ENCODE measurements at regions not wholly inside any gene's neighbourhood (a gene's known extent, or its start where the extent isn't known, plus 50 kb on each side); places are given as distances from the start of the nearest gene placed in this dataset.

DNA sequence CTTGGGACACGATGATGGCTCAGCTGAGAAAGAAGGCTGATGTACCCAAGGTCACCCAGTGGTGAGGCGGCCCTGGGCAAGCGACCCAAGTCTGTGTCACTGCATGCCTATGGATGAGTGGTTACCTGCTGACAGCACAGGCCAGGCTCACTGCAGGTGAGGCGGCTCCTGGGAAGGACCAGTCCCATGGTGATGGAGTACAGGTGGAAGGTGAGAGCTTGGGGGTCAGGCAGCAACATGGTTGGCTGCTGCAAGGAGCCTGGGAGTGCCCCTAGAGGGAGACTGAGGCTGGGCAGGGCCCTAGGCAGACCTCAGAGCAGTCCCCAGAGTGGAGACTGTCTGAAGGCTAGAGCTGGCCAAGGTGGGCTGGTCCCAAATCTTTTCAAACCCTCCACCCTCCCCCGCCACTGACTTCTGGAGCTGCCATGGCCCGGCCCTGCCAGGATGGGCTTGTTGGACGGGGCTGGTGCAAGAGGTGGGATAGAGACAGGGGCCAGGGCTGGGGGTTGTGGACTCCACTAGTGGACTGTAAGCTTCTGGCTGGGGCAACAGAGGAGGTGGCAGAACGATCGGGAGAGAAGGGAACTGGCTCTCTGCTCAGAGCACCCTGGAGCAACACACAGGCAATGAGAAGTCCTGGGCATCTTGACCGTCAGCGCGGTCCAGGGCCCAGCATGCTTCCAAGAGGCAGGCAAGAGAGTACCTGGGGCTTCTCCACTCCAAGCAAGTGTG lies 72.5 kb upstream of the SLC6A11 start:
- DNase-seq, result no peak

DNA sequence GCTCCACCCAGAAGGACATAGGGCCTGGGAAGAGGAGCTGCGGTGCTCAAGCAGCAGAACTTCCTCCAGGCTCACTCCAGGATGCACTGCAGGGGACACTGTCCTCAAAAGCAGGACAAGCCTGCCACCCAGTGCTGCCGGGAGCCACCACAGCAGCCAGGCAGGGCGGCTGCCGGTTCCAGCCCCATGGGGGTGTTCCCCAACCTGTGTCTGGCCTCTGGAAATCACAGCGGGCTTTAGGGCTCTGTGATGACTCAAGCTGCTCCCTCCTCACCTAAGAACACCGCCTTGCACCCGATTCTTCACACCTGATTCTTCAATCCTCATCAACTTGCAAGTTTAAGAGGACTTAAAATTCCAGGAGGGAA lies 71.9 kb upstream of the SLC6A11 start:
- DNase-seq, result no peak

DNA sequence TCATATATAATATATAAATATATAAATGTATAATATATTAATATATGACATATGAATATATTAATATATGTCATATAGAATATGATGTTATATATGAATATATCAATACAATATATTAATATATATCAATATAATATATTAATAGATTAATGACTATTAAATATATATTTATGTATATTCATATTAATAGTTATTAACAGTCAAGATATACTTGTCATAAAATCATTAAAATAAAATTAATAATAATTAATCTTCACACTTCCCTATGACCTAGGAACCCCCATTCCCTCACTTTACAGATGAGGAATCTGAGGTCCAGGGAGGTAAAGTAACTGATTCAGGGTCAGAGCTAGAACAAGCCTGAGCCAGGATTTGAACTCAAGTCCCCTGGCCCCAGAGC lies 70.6 kb upstream of the SLC6A11 start:
- no peak for DNase-seq

DNA sequence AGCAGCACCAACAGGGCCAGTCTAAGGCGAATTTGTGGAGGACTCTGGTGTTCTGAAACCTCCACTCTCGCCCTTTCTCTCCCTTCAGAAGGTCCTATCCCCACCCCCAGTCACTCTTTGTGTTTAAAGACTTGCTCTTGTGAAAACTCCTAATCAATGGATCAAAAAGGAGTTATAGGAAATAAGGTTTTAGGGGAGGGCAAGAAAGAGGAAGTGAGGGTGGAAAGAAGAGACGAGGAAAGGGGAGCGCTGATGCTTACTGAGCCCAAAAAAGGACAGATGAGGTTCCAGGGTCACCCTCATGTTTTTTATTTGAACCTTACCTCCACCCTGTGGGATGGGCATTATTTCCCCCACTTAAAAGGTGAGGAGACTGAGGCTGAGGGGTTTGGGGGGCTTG lies 70.0 kb upstream of the SLC6A11 start:
- no peak for DNase-seq

DNA sequence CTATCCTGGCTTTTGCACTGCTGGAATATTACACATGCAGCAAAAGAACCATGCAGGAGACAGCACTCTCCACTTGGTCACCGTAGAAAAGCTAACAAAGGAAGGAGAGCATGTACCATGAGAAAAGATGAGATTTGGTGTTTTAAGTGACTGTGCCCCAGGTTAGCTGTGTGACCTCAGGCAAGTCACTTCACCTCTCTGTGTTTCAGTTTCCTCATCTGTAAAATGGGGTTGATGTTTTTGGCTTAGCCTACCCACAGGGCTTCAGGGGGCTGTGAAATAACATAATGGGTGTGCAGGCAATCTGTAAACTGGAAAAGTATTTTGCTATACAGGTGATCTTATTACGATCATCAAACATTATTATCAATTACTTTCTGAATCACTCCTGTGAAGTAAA lies 69.3 kb upstream of the SLC6A11 start:
- DNase-seq, result no peak

DNA sequence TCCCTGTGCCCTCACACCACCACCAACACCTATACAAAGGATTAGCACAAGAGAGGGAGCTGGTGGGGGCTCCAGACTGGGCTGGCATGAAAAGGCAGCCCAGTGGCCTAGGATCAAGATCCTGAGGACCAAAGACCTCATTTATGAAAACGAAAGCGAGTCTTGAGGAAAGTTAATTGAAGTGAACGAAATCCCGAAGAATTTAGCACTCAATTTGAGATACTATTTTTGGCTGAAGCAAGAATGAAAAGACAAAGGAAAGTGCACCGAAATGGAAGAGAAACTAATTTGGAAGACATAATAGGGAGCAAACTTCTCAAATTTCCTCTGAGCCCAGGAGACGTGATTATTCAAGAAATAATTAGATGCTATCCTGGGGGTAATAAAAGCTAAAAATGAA lies 68.7 kb upstream of the SLC6A11 start:
- no peak for DNase-seq

DNA sequence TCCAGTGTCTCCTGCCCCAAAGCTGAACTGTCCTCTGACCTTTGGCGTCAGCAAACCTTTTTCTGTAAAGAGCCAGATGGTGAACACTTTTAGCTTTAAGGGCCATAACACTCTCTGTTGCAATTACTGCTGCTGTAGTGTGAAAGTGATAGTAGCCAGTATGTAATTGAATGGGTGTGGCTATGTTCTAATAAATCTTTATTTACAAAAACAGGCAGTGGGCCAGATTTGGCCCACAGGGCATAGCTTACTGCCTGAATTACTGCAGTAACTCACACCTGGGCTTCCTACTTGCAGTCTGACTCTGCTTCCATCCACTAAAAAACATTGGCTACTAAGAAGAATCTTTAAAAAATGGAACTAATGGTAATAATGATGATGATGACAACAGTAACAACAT lies 68.0 kb upstream of the SLC6A11 start:
- DNase-seq, result no peak

DNA sequence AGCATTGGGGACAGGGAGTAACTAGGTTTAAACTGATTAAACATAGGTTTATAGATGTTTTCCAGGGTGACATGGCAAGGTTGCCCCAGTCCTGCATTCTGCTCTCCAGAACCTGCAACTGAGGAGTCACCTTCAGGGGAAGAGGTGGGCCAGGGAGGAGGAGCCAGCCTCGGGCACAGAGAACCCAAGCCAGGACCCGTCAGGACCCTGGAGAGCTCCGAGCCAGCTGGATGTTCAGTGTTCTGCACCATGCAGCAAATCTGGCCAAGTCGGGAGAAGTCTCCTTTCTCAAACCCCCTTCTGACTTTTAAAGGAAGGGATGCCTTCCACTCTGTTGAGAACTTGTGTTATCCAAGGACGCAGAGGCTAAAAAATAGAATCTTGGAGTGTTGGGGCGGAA lies 62.1 kb upstream of the SLC6A11 start:
- peak; percentile 4 for DNase-seq

DNA sequence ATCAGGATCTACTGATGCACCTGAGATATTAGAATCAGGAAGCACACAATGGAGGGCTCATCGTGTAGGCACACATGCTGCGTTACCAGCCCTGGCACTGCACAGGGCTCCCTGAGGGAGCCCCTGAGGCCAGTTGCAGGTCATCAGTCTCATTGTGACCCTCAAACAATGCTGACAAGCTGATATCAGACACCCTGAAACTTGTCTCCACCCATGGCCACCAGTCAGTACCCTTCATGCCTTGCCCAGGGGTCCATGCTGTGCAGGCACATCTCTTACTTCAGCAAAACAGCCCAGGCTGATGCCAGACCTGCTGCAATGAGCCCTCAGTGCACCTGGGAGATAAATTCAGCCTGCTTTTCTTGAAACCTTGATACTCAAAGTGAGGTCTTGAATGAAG lies 59.5 kb upstream of the SLC6A11 start:
- no peak for DNase-seq

DNA sequence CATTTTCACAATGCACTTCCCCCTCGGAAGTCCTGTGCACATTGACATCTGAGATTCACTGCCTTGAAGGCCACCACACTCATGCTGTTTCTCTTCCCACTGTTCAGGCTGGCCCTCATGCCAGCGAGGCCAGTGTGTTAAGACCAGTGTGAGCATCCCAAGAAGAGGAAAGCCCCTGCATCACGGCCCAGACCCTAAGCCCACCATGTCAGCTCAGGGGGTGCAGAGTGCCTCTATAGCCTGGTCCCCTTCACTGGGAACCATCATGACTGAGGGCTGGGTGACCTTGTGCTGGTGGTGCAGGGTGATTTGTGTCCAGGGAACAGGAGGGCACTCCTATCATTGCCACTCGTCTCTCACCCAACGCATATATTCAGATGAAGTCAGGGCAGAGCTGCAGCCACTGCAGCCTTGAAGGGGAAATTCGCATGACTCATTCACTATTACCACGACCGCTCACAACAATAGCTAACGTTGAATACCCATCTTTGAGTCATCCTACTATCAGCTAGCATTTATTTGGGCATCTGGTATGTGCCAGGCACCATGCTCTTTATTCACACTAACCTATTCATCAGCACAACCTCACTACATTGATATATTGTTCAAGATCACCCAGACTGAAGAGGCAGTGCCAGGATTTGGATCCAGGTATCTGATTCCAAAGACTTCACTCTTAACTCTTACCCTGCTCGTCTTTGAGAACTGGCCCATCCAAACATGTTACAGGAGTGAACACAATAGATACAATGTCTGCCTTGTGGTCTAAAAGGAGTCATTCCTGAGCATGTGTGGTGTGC lies 58.8 kb upstream of the SLC6A11 start:
- DNase-seq, result no peak

DNA sequence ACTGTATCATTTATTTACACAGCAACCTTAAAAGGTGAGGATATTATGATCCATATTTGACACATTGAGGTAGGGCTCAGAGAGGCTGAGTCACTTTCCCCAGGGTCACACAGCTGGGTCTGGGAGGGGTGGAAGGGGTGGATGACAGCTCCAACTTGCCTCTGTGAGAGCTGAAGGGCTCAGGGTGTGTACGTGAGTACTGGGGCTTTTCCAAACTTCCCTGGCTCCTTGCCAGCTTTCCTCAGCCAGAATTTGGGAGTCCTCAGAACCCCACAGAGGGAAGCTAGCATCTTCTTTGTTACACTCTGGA lies 58.3 kb upstream of the SLC6A11 start:
- no peak for DNase-seq

DNA sequence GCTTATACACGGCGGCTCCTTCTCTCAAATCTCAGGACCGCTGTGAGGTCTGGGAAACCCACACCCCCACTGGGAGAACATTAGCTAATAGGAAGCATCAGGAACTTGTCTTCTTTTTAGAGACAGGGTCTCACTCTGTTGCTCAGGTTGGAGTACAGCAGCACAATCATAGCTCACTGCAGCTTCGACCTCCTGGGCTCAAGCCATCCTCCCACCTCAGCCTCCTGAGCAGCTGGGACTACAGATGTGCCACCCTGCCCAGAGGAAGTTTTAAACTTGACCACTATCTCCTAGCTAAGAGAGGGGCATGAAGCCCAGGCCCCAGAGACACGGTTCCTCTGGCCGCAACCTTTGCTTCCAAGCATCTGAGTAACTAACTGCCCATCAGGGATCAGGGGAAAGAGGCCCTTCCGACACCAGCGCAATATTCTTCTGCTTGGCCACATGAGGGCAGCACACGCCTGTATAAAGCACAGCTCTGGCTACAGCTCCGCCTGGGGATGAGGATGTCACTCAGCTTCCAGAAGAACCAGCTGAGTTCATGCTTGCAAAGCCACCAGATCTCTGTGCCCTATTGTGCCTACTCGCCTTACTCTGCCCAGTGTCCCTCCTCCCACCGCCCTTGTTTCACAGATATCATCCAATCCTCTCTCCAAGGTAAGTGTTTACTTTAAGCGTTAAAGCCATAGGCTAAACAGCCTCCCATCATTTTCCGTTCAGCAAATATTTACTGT lies 57.6 kb upstream of the SLC6A11 start:
- peak; percentile 47 for DNase-seq

DNA sequence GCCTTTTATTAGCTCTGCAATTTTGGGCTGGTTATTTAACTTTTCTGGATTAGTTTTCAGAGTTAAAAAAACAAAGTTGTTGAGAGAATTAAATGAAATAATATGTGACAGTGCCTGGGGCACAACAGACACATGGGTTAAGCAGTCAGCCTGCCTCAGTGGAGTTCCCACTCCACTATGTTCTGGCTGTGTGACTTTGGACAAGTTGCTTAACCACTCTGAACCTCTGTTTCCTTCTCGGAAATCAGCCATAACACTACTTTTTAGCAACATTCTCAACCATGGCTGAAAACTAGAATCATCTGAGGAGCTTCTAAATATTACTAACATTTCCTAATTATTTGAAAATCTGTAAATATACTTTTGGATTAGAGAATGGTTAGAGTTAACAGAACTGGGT lies 56.5 kb upstream of the SLC6A11 start:
- no peak for DNase-seq

DNA sequence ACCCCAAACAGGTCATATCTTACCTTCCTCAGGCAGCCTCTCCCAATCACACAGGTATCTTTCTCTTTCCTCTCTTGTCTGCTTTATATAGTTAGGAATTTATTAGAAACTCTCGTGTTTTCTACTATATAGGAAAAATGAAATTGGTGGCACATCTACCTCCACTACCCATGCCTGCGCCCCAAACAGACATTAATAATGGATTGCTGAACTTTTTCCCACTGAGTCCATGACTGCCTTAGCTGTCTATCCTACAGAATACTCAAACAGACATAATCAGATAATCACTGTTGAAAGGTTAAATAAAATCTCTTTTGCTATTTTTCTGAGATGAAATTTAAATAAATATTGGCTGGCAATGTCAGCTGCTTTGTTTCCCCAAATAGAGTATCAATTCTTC lies 55.8 kb upstream of the SLC6A11 start:
- DNase-seq, result no peak

DNA sequence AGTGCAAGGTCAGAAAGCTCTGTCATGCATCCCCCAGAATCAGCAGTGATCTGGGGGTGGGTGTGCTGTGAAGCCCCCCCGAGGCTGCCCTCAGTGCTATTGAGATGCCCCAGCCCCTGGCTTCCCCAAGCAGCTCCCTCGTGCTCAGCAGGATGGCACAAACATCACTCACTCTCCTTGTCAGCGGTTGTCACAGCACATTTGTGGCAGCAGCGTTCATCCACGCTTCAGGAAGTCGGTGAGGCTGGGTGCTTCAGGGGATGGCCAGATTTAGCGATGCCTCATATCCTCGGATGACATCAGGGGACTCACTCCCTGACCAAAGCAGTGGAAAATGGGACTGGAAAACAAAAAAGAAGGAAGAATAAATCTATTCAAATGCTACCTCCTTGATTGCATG lies 54.4 kb upstream of the SLC6A11 start:
- no peak for DNase-seq

DNA sequence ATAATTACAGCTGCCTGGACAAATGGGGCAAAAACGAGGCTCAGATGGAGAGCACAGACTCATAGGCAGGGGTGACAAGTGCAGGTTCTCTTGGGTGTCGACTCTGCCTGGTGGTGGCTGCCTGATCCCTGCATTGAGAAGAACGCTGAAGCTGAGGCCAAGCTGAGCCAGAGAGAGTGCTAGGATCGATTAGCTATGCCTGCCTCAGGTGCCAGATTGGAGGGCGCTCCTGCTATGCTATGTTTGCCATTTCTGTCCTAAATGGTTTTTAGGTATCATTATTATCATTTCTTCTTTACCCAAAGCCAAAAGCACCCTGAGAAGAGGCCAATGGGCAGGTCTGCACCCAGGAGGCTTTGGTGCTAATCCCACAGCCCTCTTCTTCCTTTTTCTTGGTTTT lies 53.9 kb upstream of the SLC6A11 start:
- DNase-seq, result no peak

DNA sequence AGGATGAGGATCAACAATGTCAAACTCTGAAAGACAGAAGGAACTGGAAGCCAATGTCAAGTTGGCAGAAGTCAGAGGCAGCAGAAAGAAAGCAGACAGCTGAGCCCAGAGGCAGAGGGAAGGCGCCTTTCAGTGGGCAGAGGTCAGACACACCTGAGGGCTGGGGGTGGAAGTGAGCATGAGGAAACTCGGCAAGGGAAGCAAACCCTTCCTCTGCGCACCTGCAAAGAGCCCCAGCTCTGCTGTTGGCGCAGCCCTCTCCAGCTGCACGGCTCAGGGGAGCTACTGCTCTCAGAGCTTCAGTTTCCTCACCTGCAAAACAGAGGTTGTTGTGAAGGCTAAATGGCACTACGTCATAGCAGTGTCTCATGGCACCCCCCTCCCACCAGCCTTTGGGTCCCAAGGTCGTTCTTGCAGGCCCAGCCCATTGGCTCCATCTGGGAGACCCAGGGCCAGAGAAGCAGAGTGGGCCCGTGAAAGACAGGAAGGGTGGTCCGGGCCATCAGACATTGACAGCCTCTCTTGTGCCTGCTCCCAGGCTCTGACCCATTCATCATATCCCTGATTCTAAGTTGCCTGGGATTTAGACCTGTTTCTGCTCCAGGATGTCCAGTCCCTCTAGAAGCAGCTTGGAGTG lies 53.3 kb upstream of the SLC6A11 start:
- DNase-seq, result no peak

DNA sequence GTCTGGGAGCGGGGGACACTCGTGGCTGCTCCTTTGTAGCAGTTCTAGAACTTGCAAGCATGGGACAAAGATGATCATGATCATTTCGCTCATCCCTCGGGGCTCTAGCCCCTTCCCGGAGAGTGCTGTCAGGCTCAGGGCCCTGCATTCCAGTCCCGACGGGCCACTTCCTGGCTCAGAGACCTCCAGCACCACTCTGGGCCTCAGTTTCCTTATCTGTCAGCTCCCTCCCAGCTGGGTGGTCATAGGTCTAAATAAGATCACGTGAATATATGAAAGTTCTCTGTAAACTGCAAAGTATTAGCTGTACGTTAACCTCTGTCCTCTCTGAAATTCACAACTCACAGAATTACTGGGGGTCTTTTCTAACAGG lies 52.8 kb upstream of the SLC6A11 start:
- no peak for DNase-seq

DNA sequence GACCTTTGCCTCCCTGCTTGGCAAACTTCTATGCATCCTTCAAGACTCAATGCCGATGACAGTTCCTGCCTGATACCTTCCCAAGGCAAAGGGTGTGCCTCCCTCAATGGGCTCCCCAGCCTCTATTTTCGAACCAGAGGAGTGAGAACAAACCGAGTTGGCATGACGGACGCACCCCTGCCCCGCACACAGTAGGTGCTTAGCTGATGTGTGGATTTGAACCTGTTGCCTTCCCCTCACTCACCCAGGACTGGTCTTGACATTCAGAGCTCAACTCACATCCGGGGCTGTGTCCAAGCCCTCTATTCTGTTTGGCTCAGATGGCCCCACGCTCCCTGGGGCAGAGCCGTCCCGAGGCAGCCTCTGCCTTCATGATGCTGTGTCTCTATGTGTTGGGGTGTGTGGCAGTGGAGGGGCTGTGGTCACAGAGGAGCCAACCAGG lies 52.2 kb upstream of the SLC6A11 start:
- no peak for DNase-seq

DNA sequence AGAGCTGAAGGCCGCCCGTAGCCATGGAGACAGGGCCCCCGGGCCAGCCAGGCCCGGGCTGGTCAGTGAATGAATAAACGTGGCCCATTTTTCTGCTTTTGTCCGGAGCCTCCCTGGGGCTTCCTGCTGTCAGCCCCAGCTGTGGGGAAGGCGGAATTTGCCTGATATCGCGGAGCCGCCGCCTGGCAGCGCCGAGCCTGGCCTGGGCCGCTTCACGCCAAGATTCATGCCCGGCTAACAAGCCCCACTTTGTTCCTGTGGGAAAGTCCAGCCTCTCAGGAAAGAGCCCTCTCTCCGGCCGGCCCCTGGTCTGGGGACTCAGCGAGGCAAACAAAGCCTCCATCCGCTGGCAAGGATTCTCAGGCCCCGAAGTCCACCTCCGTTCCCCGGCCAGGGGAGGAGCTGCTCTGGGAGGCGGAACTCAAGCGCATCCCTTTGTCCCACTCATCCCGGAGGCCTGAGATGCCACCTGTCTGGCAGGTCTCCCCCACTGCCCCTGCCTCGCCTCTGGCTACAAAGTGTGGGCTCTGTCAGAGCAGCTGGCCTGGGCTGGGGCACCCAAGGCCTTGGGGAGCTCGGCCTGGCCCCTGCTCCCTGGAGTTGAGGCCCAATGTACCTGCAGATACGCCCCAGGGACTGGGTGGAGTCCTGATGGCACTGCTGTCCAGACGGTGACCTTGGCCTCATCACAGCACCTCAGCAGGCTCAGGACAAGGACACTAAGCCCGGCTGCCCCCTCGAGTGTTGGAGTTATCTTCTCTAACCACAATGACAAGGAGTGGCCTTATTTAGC lies 51.6 kb upstream of the SLC6A11 start:
- no peak for DNase-seq

DNA sequence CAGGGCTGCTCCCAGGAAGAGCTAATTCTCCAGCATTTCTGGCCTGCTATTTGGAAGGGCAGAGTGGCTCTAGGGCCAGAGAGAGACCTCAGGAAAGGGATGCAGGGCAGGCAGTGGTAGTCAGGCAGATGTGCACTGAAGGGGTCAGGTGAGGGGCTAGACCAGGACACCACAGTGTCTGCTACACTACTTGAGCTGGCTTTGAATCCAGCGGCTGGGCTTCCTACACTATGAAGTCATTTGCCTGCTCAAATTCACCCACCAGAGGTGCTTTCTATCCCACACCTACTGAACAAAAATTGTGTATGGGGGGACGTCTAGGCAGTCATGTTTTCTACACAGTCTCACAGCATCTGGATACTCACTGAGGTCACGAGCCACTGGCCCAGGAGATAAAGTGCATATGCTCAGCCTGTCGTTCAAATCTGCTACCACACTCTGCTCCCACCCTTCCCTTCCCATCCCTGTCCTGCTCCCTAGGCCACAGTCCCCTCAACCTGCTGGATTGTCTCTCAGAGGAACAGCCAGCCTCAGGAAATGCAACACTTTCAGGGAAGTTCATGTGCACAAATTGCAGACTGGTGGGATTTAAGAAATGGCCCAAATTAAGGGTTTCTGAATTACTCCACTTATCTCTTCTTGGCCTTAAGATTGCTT lies 49.9 kb upstream of the SLC6A11 start:
- no peak for DNase-seq
